Fibroblast of lung (primary cell): ENCODE measurements at regions not wholly inside any gene's neighbourhood (a gene's known extent, or its start where the extent isn't known, plus 50 kb on each side); places are given as distances from the start of the nearest gene placed in this dataset.

Experiments
- DNase-seq, 2 donors: peaks; one replicate each; pipeline versions ENCODE4 v3.0.0 to v3.0.0-alpha.2; 2010; ENCODE audit warnings: low read depth in 2 of 2
- H2AFZ ChIP-seq: 2 replicates; pipeline ENCODE4 v1.5.1; 2012; ENCODE audit warnings: low read length, control low read depth, inconsistent platforms
- H3K27ac ChIP-seq: 2 replicates; pipeline ENCODE4 v1.5.1; 2011; ENCODE audit warnings: low read length, control low read depth; ENCODE audit not compliant: insufficient read depth
- H3K27me3 ChIP-seq: 2 replicates; pipeline ENCODE4 v1.5.1; 2011; ENCODE audit warnings: mild to moderate bottlenecking, low read length; ENCODE audit not compliant: control insufficient read depth, insufficient read depth
- H3K36me3 ChIP-seq: 2 replicates; pipeline ENCODE4 v1.5.1; 2011; ENCODE audit warnings: low read length; ENCODE audit not compliant: control insufficient read depth, insufficient read depth
- H3K4me1 ChIP-seq: 2 replicates; pipeline ENCODE4 v1.5.1; 2011; ENCODE audit warnings: low read length; ENCODE audit not compliant: control insufficient read depth, insufficient read depth; ENCODE audit errors: extremely low read depth
- H3K4me2 ChIP-seq: 2 replicates; pipeline ENCODE4 v1.5.1; 2011; ENCODE audit warnings: low read length, control low read depth; ENCODE audit not compliant: insufficient read depth; ENCODE audit errors: extremely low read depth
- H3K4me3 ChIP-seq, 4 experiments: fragments of 200-600 bp in 1 of 4; sonication (generic) in 1 of 4; replicated peaks in 1 of 4; 2 replicates each; pipeline ENCODE4 v1.5.1; 2011 to 2016; ENCODE audit warnings: low read length in 4 of 4, low read depth in 3 of 4, mild to moderate bottlenecking in 3 of 4, control low read depth in 2 of 4, inconsistent platforms in 1 of 4, mixed read lengths in 1 of 4; ENCODE audit not compliant: insufficient read depth in 1 of 4; ENCODE audit errors: control extremely low read depth in 1 of 4
- H3K79me2 ChIP-seq: 2 replicates; pipeline ENCODE4 v1.5.1; 2012; ENCODE audit warnings: mild to moderate bottlenecking, low read length, inconsistent platforms; ENCODE audit not compliant: control insufficient read depth, insufficient read depth
- H3K9ac ChIP-seq: 2 replicates; pipeline ENCODE4 v1.5.1; 2011; ENCODE audit warnings: mild to moderate bottlenecking, low read length, control low read depth; ENCODE audit not compliant: insufficient read depth
- H3K9me3 ChIP-seq: 2 replicates; pipeline ENCODE4 v1.5.1; 2012; ENCODE audit warnings: low read depth, low read length; ENCODE audit not compliant: control insufficient read depth, insufficient read depth
- H4K20me1 ChIP-seq: 2 replicates; pipeline ENCODE4 v1.5.1; 2011; ENCODE audit warnings: low read length; ENCODE audit not compliant: control insufficient read depth, insufficient read depth; ENCODE audit errors: extremely low read depth
- EZH2 ChIP-seq: IDR thresholded peaks from 2 replicates; pipeline ENCODE4 v1.5.1; 2012; ENCODE audit warnings: low read length, control low read depth, mild to moderate bottlenecking; ENCODE audit errors: missing control alignments
- TF ChIP-seq, protein P1 (sequence below), 2 donors: IDR thresholded peaks in 1 of 2; conservative IDR thresholded peaks in 1 of 2; 1 replicate in 1 of 2; 2 replicates in 1 of 2; pipeline ENCODE4 v1.5.1; 2011 to 2012; ENCODE audit warnings: low read length in 2 of 2, control low read depth in 1 of 2, inconsistent platforms in 1 of 2, low read depth in 1 of 2, mild to moderate bottlenecking in 1 of 2

DNA sequence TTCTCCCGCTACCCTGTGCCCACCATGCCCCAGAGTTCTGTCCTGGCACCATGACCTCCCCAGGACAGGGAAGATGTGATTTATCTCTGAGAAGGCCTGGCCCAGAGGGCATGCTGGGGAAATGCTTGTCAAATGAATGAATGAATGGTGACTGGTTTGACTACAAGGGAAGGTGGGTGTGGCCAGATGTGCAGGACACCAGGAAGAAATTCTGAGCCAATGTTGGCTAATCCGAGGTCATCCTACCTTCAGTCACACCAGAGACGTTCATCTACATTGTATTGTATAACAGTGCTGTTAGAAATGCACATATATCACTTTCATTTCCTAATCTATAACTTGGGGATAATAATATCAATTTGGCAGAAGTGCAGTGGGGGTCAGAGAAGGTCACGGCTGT lies 138.4 kb downstream of the FAM43A start:
- no peaks in the 10 kb centered on the region for H4K20me1 ChIP-seq
- no peak overlapping the region for H3K4me3 ChIP-seq
- H3K9me3 ChIP-seq: no peaks in the 10 kb centered on the region
- no peak overlapping the region for H3K27ac ChIP-seq
- no peaks in the 10 kb centered on the region for H3K27me3 ChIP-seq
- TF ChIP-seq EZH2: no peak
- TF ChIP-seq, protein P1, sequence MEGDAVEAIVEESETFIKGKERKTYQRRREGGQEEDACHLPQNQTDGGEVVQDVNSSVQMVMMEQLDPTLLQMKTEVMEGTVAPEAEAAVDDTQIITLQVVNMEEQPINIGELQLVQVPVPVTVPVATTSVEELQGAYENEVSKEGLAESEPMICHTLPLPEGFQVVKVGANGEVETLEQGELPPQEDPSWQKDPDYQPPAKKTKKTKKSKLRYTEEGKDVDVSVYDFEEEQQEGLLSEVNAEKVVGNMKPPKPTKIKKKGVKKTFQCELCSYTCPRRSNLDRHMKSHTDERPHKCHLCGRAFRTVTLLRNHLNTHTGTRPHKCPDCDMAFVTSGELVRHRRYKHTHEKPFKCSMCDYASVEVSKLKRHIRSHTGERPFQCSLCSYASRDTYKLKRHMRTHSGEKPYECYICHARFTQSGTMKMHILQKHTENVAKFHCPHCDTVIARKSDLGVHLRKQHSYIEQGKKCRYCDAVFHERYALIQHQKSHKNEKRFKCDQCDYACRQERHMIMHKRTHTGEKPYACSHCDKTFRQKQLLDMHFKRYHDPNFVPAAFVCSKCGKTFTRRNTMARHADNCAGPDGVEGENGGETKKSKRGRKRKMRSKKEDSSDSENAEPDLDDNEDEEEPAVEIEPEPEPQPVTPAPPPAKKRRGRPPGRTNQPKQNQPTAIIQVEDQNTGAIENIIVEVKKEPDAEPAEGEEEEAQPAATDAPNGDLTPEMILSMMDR (conservative IDR thresholded peaks at IDR 0.05 in 1 of 2, IDR thresholded peaks at IDR 0.05 in 1 of 2; ENCODE audit: low read depth in 1 of 2, low read length in 2 of 2): no peak
- no peaks in the 10 kb centered on the region for H3K79me2 ChIP-seq
- no peak for DNase-seq
- no peak overlapping the region for H3K9ac ChIP-seq
- no peaks in the 10 kb centered on the region for H3K36me3 ChIP-seq
- no peak overlapping the region for H2AFZ ChIP-seq
- H3K4me1 ChIP-seq: no peaks in the 10 kb centered on the region
- no peak overlapping the region for H3K4me2 ChIP-seq

DNA sequence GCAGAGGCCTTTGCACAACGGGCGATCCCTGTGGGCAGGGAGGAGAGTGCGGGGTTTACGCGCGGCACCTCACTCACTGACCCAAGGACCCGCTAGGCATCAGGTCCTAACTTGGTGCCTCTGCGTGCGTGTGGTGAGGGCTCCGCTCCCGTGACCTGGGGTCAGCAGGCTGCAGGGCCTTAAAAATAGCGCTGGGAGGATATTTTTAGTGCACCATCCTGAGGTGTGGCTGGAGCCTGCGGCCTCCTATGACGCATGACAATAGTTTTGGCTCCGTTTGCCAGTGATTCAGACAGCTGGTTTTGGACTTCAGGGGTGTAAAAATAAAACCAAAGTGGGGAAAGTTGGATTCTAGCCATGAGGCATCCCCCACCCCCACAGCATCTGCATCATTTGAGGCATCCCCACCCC lies 139.0 kb downstream of the FAM43A start:
- Histone ChIP-seq H2AFZ (no peak overlapping the region), H3K4me3 (no peak overlapping the region), H3K4me1 (no peaks in the 10 kb centered on the region), H3K27ac (no peak overlapping the region), H3K4me2 (no peak overlapping the region), H3K9ac (no peak overlapping the region), H3K9me3 (no peaks in the 10 kb centered on the region), H3K36me3 (no peaks in the 10 kb centered on the region), H3K79me2 (no peaks in the 10 kb centered on the region), H3K27me3 (no peaks in the 10 kb centered on the region), H4K20me1 (no peaks in the 10 kb centered on the region)
- DNase-seq: peak; percentile 13 to 81
- TF ChIP-seq EZH2: no peak
- TF ChIP-seq, protein P1 (conservative IDR thresholded peaks at IDR 0.05 in 1 of 2, IDR thresholded peaks at IDR 0.05 in 1 of 2; ENCODE audit: low read depth in 1 of 2, low read length in 2 of 2): no peak

DNA sequence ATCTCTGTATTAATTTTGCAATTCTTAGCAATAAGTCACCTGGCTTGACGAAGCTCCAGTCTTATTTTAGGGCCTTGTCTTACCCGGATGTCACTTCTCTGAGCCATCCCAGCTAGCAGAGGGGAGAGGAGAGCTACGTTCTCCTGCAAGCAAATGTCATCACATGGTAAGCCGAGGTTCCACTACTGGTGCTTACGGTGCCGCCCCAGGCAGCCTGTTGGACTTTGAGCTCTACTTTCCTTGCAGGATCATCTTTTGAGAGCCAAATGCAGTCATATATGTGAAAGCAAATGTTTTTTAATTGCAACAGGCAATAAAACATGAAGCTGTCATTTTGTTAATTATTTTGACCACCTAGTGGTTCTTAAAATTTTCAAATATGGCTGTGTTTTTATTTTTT lies 140.9 kb downstream of the FAM43A start:
- Histone ChIP-seq H3K4me2 (no peak overlapping the region), H3K9me3 (no peaks in the 10 kb centered on the region), H4K20me1 (no peaks in the 10 kb centered on the region), H3K4me3 (no peak overlapping the region), H3K9ac (no peak overlapping the region), H3K4me1 (no peaks in the 10 kb centered on the region), H3K79me2 (no peaks in the 10 kb centered on the region), H3K27ac (no peak overlapping the region), H3K27me3 (no peaks in the 10 kb centered on the region), H3K36me3 (no peaks in the 10 kb centered on the region), H2AFZ (no peak overlapping the region)
- TF ChIP-seq, protein P1 (conservative IDR thresholded peaks at IDR 0.05 in 1 of 2, IDR thresholded peaks at IDR 0.05 in 1 of 2; ENCODE audit: low read depth in 1 of 2, low read length in 2 of 2): no peak
- no peak for TF ChIP-seq EZH2
- DNase-seq: no peak
